Neuronal stem cell (in vitro differentiated cells): ENCODE measurements at regions not wholly inside any gene's neighbourhood (a gene's known extent, or its start where the extent isn't known, plus 50 kb on each side); places are given as distances from the start of the nearest gene placed in this dataset.

Experiments
- DNase-seq: peaks from one replicate; pipeline ENCODE4 v3.0.0-alpha.2; 2013; ENCODE audit warnings: low spot score
- H2AFZ ChIP-seq: one replicate; pipeline ENCODE4 v1.6.1; 2013; ENCODE audit warnings: mild to moderate bottlenecking, low read length, inconsistent platforms
- H2AK5ac ChIP-seq: 2 replicates; pipeline ENCODE4 v1.6.1; 2013; ENCODE audit warnings: low read depth, mild to moderate bottlenecking, inconsistent platforms, low read length, moderate library complexity, mixed read lengths
- H2BK120ac ChIP-seq: 2 replicates; pipeline ENCODE4 v1.6.1; 2013; ENCODE audit warnings: low read depth, mild to moderate bottlenecking, inconsistent platforms, low read length, moderate library complexity, mixed read lengths
- H2BK12ac ChIP-seq: one replicate; pipeline ENCODE4 v1.6.1; 2013; ENCODE audit warnings: low read length, inconsistent platforms
- H2BK15ac ChIP-seq: 2 replicates; pipeline ENCODE4 v1.6.1; 2013; ENCODE audit warnings: mild to moderate bottlenecking, low read length, inconsistent platforms, mixed read lengths
- H2BK5ac ChIP-seq: one replicate; pipeline ENCODE4 v1.6.1; 2013; ENCODE audit warnings: inconsistent platforms, mild to moderate bottlenecking, low read length, moderate library complexity
- H3K14ac ChIP-seq: one replicate; pipeline ENCODE4 v1.6.1; 2013; ENCODE audit warnings: low read length, inconsistent platforms
- H3K18ac ChIP-seq: 2 replicates; pipeline ENCODE4 v1.6.1; 2013; ENCODE audit warnings: low read length, inconsistent platforms
- H3K23ac ChIP-seq: 2 replicates; pipeline ENCODE4 v1.6.1; 2013; ENCODE audit warnings: low read depth, mild to moderate bottlenecking, mixed read lengths, low read length, inconsistent platforms; ENCODE audit not compliant: poor library complexity
- H3K27ac ChIP-seq: replicated peaks from 3 replicates; pipeline ENCODE4 v1.5.1; 2013; ENCODE audit warnings: low read length, inconsistent platforms
- H3K27me3 ChIP-seq, 3 experiments: 2 replicates each; pipeline ENCODE4 v1.6.1; 2013; ENCODE audit warnings: low read length in 3 of 3, mild to moderate bottlenecking in 2 of 3, inconsistent platforms in 1 of 3, low read depth in 1 of 3, mixed read lengths in 1 of 3, moderate library complexity in 1 of 3; ENCODE audit not compliant: control insufficient read depth in 3 of 3, insufficient read depth in 3 of 3
- H3K36me3 ChIP-seq, 2 donors: replicated peaks in 1 of 2; 2 replicates each; pipeline ENCODE4 v1.6.1; 2013; ENCODE audit warnings: low read length in 2 of 2; ENCODE audit not compliant: control insufficient read depth in 2 of 2, insufficient read depth in 2 of 2
- H3K4ac ChIP-seq: 2 replicates; pipeline ENCODE4 v1.6.1; 2013; ENCODE audit warnings: inconsistent platforms, mild to moderate bottlenecking, low read length, moderate library complexity
- H3K4me1 ChIP-seq, 2 donors: 1 replicate in 1 of 2; 2 replicates in 1 of 2; pipeline ENCODE4 v1.6.1; 2013; ENCODE audit warnings: low read length in 2 of 2, low read depth in 1 of 2; ENCODE audit not compliant: control insufficient read depth in 2 of 2, insufficient read depth in 1 of 2
- H3K4me2 ChIP-seq: one replicate; pipeline ENCODE4 v1.6.1; 2013; ENCODE audit warnings: mild to moderate bottlenecking, low read length, inconsistent platforms; ENCODE audit not compliant: insufficient read depth, poor library complexity, severe bottlenecking
- H3K4me3 ChIP-seq, 2 donors: 2 replicates each; pipeline ENCODE4 v1.5.1; 2013; ENCODE audit warnings: low read length in 2 of 2, mild to moderate bottlenecking in 2 of 2, inconsistent platforms in 1 of 2, moderate library complexity in 1 of 2
- H3K79me1 ChIP-seq: one replicate; pipeline ENCODE4 v1.6.1; 2013; ENCODE audit warnings: low read depth, mild to moderate bottlenecking, inconsistent platforms, low read length, moderate library complexity
- H3K9ac ChIP-seq: one replicate; pipeline ENCODE4 v1.6.1; 2013; ENCODE audit warnings: mild to moderate bottlenecking, low read depth, low read length, inconsistent platforms; ENCODE audit not compliant: poor library complexity
- H3K9me3 ChIP-seq, 2 donors: replicated peaks in 1 of 2; 2 replicates each; pipeline versions ENCODE3 to v1.6.1; 2013; ENCODE audit warnings: low read length in 2 of 2, mild to moderate bottlenecking in 2 of 2, inconsistent platforms in 1 of 2, low read depth in 1 of 2, mixed read lengths in 1 of 2, moderate library complexity in 1 of 2; ENCODE audit not compliant: control insufficient read depth in 2 of 2, insufficient read depth in 1 of 2
- H4K8ac ChIP-seq: one replicate; pipeline ENCODE4 v1.6.1; 2013; ENCODE audit warnings: low read depth, mild to moderate bottlenecking, inconsistent platforms, low read length, moderate library complexity
- H4K91ac ChIP-seq: one replicate; pipeline ENCODE4 v1.6.1; 2013; ENCODE audit warnings: low read length, low read depth, mild to moderate bottlenecking, inconsistent platforms; ENCODE audit not compliant: poor library complexity
- WGBS, 2 donors: extraction: QIAGEN DNeasy Blood & Tissue Kit; methylation state at CpG; one replicate each; pipeline ENCODE4 v1.1.7; 2013; ENCODE audit warnings: missing lambda C conversion rate in 2 of 2, mixed read lengths in 1 of 2; ENCODE audit not compliant: insufficient read length in 2 of 2, insufficient replicate concordance in 1 of 2; ENCODE audit errors: extremely low coverage in 2 of 2; 5-methylcytosine and 5-hydroxymethylcytosine counted together

GRCh38 chr2:188129677-188130076 lies 162.0 kb upstream of the GULP1 start:
- no peak overlapping the region for H3K4me3 ChIP-seq
- H2BK15ac ChIP-seq = no peak overlapping the region
- no peak overlapping the region for H2BK5ac ChIP-seq
- H3K79me1 ChIP-seq = no peaks in the 10 kb centered on the region
- WGBS, 2 donors = no CpG with 5 or more reads among the region's 4 CpGs
- H4K8ac ChIP-seq = no peak overlapping the region
- no peak overlapping the region for H2AFZ ChIP-seq
- no peak overlapping the region for H3K27ac ChIP-seq
- H3K4me1 ChIP-seq = no peaks in the 10 kb centered on the region
- H3K27me3 ChIP-seq = no peaks in the 10 kb centered on the region
- no peak overlapping the region for H2BK12ac ChIP-seq
- no peak overlapping the region for H3K4ac ChIP-seq
- DNase-seq = no peak
- no peaks in the 10 kb centered on the region for H3K36me3 ChIP-seq
- H3K18ac ChIP-seq = no peak overlapping the region
- H3K9me3 ChIP-seq = no peaks in the 10 kb centered on the region
- no peak overlapping the region for H2AK5ac ChIP-seq
- H3K9ac ChIP-seq = no peak overlapping the region
- H4K91ac ChIP-seq = no peak overlapping the region
- H3K23ac ChIP-seq = no peak overlapping the region
- H2BK120ac ChIP-seq = no peak overlapping the region
- no peak overlapping the region for H3K4me2 ChIP-seq
- H3K14ac ChIP-seq = no peak overlapping the region

GRCh38 chr2:188130317-188130716 lies 161.4 kb upstream of the GULP1 start:
- no peak overlapping the region for H2BK15ac ChIP-seq
- no peaks in the 10 kb centered on the region for H3K36me3 ChIP-seq
- no peak overlapping the region for H2AFZ ChIP-seq
- DNase-seq = no peak
- no peak overlapping the region for H2BK5ac ChIP-seq
- no peak overlapping the region for H2BK12ac ChIP-seq
- H3K14ac ChIP-seq = no peak overlapping the region
- H2AK5ac ChIP-seq = no peak overlapping the region
- H3K18ac ChIP-seq = no peak overlapping the region
- H3K79me1 ChIP-seq = no peaks in the 10 kb centered on the region
- no peak overlapping the region for H3K4ac ChIP-seq
- no peak overlapping the region for H4K8ac ChIP-seq
- no peak overlapping the region for H3K27ac ChIP-seq
- H4K91ac ChIP-seq = no peak overlapping the region
- H3K9me3 ChIP-seq = no peaks in the 10 kb centered on the region
- H3K23ac ChIP-seq = no peak overlapping the region
- no peak overlapping the region for H3K9ac ChIP-seq
- H3K4me3 ChIP-seq = no peak overlapping the region
- H3K4me1 ChIP-seq = no peaks in the 10 kb centered on the region
- H3K4me2 ChIP-seq = no peak overlapping the region
- H2BK120ac ChIP-seq = no peak overlapping the region
- H3K27me3 ChIP-seq = no peaks in the 10 kb centered on the region

- H3K9ac ChIP-seq = no peak overlapping the region
- H3K4me3 ChIP-seq = no peak overlapping the region
- H2AFZ ChIP-seq = no peak overlapping the region
- no peaks in the 10 kb centered on the region for H3K36me3 ChIP-seq
- H2BK15ac ChIP-seq = no peak overlapping the region
- no CpG with 5 or more reads among the region's 1 CpG for WGBS, 2 donors
- H4K91ac ChIP-seq = no peak overlapping the region
- H3K4me1 ChIP-seq = no peaks in the 10 kb centered on the region
- H3K9me3 ChIP-seq = no peaks in the 10 kb centered on the region
- H3K4me2 ChIP-seq = no peak overlapping the region
- H3K14ac ChIP-seq = no peak overlapping the region
- H3K23ac ChIP-seq = no peak overlapping the region
- H2BK120ac ChIP-seq = no peak overlapping the region
- H2AK5ac ChIP-seq = no peak overlapping the region
- no peaks in the 10 kb centered on the region for H3K79me1 ChIP-seq
- DNase-seq = no peak
- H2BK12ac ChIP-seq = no peak overlapping the region
- no peaks in the 10 kb centered on the region for H3K27me3 ChIP-seq
- H3K18ac ChIP-seq = no peak overlapping the region
- no peak overlapping the region for H3K27ac ChIP-seq
- H3K4ac ChIP-seq = no peak overlapping the region
- H2BK5ac ChIP-seq = no peak overlapping the region
- no peak overlapping the region for H4K8ac ChIP-seq
Observed at GRCh38 chr2:188131281-188131680, 160.4 kb upstream of the GULP1 start.

- WGBS, 2 donors = no CpG with 5 or more reads among the region's 5 CpGs
- DNase-seq = no peak
Observed at GRCh38 chr2:188132385-188132784, 159.3 kb upstream of the GULP1 start.

More at GRCh38 chr2:188132385-188132784, 159.3 kb upstream of the GULP1 start:
- Histone ChIP-seq H3K18ac (no peak overlapping the region), H3K4me2 (no peak overlapping the region), H3K36me3 (no peaks in the 10 kb centered on the region), H3K27ac (no peak overlapping the region), H2BK12ac (no peak overlapping the region), H2BK120ac (no peak overlapping the region), H2AK5ac (no peak overlapping the region), H3K14ac (no peak overlapping the region), H4K91ac (no peak overlapping the region), H3K4me3 (no peak overlapping the region), H3K9me3 (no peaks in the 10 kb centered on the region), H3K9ac (no peak overlapping the region), H3K4me1 (no peaks in the 10 kb centered on the region), H3K4ac (no peak overlapping the region), H3K27me3 (no peaks in the 10 kb centered on the region), H3K23ac (no peak overlapping the region), H2AFZ (no peak overlapping the region), H4K8ac (no peak overlapping the region), H2BK15ac (no peak overlapping the region), H2BK5ac (no peak overlapping the region), H3K79me1 (no peaks in the 10 kb centered on the region)
